ENCODE measurements at regions not wholly inside any gene's neighbourhood (a gene's known extent, or its start where the extent isn't known, plus 50 kb on each side); places are given as distances from the start of the nearest gene placed in this dataset.

GRCh38 chrX:131845771-131846170, 177.3 kb upstream of the STK26 start:
- TF ChIP-seq CTCF (IDR thresholded peaks at IDR 0.05) (no peak), EP300 (IDR thresholded peaks at IDR 0.05) (no peak), POLR2AphosphoS5 (IDR thresholded peaks at IDR 0.05) (no peak)
